ENCODE measurements at regions not wholly inside any gene's neighbourhood (a gene's known extent, or its start where the extent isn't known, plus 50 kb on each side); places are given as distances from the start of the nearest gene placed in this dataset.
"Not testable (repeated sequence)": the region's sequence is repeated elsewhere in the genome, so short reads cannot be mapped to it uniquely, and the experiment has no call there.

DNA sequence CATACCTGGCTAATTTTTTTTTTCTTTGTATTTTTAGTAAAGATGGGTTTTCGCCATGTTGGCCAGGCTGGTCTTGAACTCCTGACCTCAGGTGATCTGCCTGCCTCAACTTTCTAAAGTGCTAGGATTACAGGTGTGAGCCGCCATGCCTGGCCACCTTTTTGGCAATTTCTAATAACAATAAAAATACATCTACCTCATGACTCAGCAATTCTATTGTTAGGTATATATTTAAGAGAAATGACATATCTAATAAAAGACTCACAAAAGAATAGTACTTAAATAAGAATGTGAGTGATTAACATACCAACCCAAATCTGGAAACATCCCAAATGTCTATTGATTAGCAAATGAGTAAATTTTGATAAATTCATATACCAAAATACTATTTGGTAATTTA is 103.6 kb upstream of the PPP1R9A start:
- H2AFZ ChIP-seq (ENCODE audit: control insufficient read depth, low read depth, low read length): no peak overlapping the region
- H3K9ac ChIP-seq (ENCODE audit: control insufficient read depth, insufficient read depth, low read length): no peak overlapping the region
- H3K4me3 ChIP-seq: no peak overlapping the region
- SMC1A ChIA-PET (ENCODE audit: uncharacterized antibody, unreplicated experiment): no interaction called here
- no peaks in the 10 kb centered on the region for H4K20me1 ChIP-seq (ENCODE audit: control insufficient read depth, insufficient read depth)
- FAIRE-seq (no peak), ATAC-seq (no peak), DNase-seq (ENCODE audit: low read depth, low spot score) (no peak)
- POLR2A ChIA-PET: no interaction called here
- no peak overlapping the region for H3K4me2 ChIP-seq (ENCODE audit: control insufficient read depth, insufficient read depth)
- BruUV-seq (replicated peaks): no TSS peak
- RAD21 ChIA-PET (ENCODE audit: unreplicated experiment): no interaction called here
- 43% methylated on average over 2 of the region's 2 CpGs for WGBS (ENCODE audit: insufficient coverage, insufficient replicate concordance, low lambda C conversion rate, missing lambda C conversion rate)
- intact Hi-C loops (cut with micrococcal nuclease; ENCODE audit: unreplicated experiment): no loop called here
- H3K9me3 ChIP-seq (replicated peaks; ENCODE audit: control insufficient read depth, insufficient read depth, low read length): no peaks in the 10 kb centered on the region
- H3K27me3 ChIP-seq (replicated peaks in 1 of 2; ENCODE audit: control insufficient read depth in 2 of 2, insufficient read depth in 2 of 2, low read length in 1 of 2): no peaks in the 10 kb centered on the region
- in situ Hi-C loops (cut with MboI): no loop called here
- H3K4me1 ChIP-seq (ENCODE audit: control insufficient read depth, insufficient read depth, low read length): no peaks in the 10 kb centered on the region
- H3K36me3 ChIP-seq (ENCODE audit: control insufficient read depth in 2 of 2, insufficient read depth in 2 of 2, low read length in 1 of 2): no peaks in the 10 kb centered on the region
- TF ChIP-seq SUPT20H (IDR thresholded peaks at IDR 0.05; ENCODE audit: borderline replicate concordance, control insufficient read depth, low read depth, low read length) (no peak), GATAD2B (conservative IDR thresholded peaks at IDR 0.05; ENCODE audit: low read depth) (no peak), ZBTB33 (IDR thresholded peaks at IDR 0.05) (no peak)
- H3K79me2 ChIP-seq (ENCODE audit: control insufficient read depth, insufficient read depth, low read length): no peaks in the 10 kb centered on the region
- CTCF ChIA-PET: no interaction called here
- no peak overlapping the region for H3K27ac ChIP-seq (ENCODE audit: control insufficient read depth, insufficient read depth)

GRCh38 chr7:94808673-94809072 is 98.7 kb upstream of the PPP1R9A start:
- DNase-seq (ENCODE audit: low read depth, low spot score); H3K9ac ChIP-seq (ENCODE audit: control insufficient read depth, insufficient read depth, low read length); H3K4me1 ChIP-seq (ENCODE audit: control insufficient read depth, insufficient read depth, low read length); H3K27me3 ChIP-seq (replicated peaks in 1 of 2; ENCODE audit: control insufficient read depth in 2 of 2, insufficient read depth in 2 of 2, low read length in 1 of 2); H3K79me2 ChIP-seq (ENCODE audit: control insufficient read depth, insufficient read depth, low read length); intact Hi-C loops (cut with micrococcal nuclease; ENCODE audit: unreplicated experiment); H3K4me3 ChIP-seq; H3K27ac ChIP-seq (ENCODE audit: control insufficient read depth, insufficient read depth); H3K36me3 ChIP-seq (ENCODE audit: control insufficient read depth in 2 of 2, insufficient read depth in 2 of 2, low read length in 1 of 2); H3K9me3 ChIP-seq (replicated peaks; ENCODE audit: control insufficient read depth, insufficient read depth, low read length); in situ Hi-C loops (cut with MboI); H4K20me1 ChIP-seq (ENCODE audit: control insufficient read depth, insufficient read depth); CTCF ChIA-PET; RAD21 ChIA-PET (ENCODE audit: unreplicated experiment); ATAC-seq; POLR2A ChIA-PET; FAIRE-seq; BruUV-seq (replicated peaks); H2AFZ ChIP-seq (ENCODE audit: control insufficient read depth, low read depth, low read length); H3K4me2 ChIP-seq (ENCODE audit: control insufficient read depth, insufficient read depth): not testable (repeated sequence)
- WGBS (ENCODE audit: insufficient coverage, insufficient replicate concordance, low lambda C conversion rate, missing lambda C conversion rate): 0% methylated on average over 1 of the region's 1 CpG
- SMC1A ChIA-PET (ENCODE audit: uncharacterized antibody, unreplicated experiment): interaction anchor here (1.2 kb wide), 1 partner anchor 14 kb away, joined by 5 read pairs; no protein-coding TSS in a partner anchor

Data from GM12878 (cell line).